ENCODE measurements at regions not wholly inside any gene's neighbourhood (a gene's known extent, or its start where the extent isn't known, plus 50 kb on each side); places are given as distances from the start of the nearest gene placed in this dataset.
"Not testable (repeated sequence)": the region's sequence is repeated elsewhere in the genome, so short reads cannot be mapped to it uniquely, and the experiment has no call there.

- DNase-seq: no peak
Observed at GRCh38 chr6:132198896-132199295, 202.4 kb downstream of the MOXD1 start.

DNA sequence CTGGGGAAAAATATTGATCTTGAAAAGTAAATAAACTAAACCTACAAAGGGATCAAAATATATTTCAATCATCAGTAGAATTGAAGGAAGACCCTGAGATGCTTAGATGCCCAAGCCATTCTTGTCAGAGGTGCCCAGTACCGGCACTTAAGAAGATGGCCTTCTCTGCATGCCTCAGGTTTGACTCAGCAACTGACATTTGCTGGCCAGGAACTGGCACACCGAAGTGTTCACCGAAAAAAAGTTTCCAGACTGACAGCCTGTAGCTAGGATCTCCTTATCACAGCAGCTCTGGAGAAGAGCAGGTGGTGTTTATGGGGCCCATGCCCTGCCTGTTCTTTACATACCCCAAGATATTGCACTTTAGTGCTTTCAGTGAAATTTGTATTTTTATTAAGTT, 203.2 kb downstream of the MOXD1 start:
- no peak for DNase-seq

DNA sequence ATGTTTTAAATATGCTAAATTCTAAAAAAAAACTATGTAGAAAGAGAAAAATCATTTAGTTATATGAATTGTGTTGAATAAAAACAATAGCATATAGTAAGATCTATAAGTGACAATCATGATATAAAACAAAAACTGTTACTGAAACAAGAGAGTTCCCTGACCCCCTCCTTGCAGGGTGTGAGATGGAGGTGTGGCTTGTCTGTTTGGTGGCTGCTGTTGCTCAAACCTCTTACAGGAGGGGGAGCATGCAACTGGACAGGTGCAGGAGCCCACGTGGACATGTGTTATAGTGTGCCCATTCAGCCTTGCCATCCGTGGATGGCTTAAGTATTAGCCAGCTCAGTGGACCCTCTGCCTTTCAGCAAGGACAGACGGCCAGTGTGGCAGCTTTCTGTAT, 206.7 kb downstream of the MOXD1 start:
- DNase-seq: no peak

DNA sequence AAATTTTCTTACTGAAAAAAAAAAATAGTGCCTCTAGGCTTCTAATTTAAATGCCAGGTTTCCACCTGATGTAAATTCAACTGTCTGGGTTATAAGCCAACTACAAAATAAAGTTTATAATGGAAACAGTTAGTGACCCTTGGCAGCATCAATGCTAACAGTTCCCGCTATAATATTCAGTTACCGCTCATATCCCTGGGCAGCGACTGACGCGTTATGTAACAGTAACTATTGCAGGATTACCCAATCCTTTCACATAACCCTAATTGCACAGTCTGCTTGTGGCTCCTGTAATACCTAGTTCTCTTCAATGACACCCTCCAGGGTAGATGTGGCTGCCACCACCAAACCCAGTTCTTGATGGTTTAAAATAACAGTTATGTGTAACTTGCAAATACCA, 208.6 kb downstream of the MOXD1 start:
- no peak for DNase-seq

DNA sequence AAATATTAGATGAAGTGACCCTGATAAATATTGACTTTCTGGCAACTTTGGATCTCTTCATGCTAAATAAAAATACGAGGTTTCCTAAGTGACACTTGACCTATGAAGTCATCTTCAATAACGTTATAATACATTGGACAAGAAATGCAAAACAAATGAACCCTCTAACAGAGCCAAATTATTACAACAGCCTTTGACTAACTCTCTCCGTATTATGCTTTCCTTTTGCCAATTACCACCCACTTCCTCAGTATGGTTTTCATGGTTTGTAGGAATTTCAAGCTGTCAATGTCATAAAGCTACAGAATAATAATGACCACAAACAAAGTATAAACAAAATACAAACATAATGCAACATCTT, 210.5 kb downstream of the MOXD1 start:
- DNase-seq: no peak

DNA sequence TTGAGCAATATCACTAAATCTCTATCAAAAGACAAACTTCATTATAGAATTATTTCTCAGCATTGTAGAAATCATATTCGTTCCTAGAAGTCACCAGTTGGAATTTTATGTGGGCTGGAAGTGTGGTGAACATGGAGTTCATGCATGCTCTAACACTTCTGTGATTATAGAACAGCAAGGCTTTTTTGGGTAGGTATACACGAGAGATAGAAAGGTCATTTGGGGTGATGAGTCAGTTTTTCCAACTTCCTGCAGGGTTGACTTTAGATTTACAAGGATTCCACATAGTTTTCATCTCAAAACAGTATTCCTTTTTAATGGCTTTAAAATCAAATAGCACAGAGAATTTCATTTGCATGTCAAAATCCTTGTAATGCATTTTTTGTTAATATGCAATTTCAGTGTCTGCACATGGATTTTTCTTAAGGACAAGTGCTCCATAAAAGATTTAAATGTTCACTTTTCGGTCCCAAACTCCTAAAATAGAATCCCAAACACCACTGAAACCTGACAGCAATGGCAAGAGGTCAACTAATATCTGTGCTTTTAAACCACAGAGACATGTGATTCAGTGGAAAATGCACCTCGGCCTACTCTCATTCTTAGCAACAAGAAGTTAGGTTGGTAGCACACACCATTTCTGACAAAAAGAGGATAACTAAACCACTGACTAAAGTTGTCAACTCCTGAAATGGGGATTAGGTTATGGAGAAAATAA, 211.0 kb downstream of the MOXD1 start:
- no peak for DNase-seq

GRCh38 chr6:132188556-132189264, 212.6 kb downstream of the MOXD1 start:
- DNase-seq: no peak

DNA sequence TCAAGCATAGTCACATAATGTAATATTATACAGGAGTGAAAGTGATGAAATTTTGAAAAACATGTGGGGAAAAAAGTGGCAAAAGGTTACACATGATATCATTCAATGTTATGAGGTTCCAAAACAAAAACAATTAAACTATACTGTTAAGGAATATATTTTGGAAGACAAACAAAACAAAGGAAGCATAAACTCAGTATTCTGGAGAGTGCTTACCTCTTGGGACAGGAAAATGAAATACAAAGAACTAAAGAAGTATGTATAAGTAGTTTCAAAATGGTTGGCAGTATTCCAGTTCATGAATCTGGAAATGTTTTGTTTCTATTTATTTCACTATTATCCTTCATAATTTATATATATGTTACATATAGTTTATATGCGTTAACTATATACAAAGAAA, 213.5 kb downstream of the MOXD1 start:
- DNase-seq: no peak

GRCh38 chr6:132184966-132185365, 216.3 kb downstream of the MOXD1 start:
- not testable (repeated sequence) for DNase-seq

DNA sequence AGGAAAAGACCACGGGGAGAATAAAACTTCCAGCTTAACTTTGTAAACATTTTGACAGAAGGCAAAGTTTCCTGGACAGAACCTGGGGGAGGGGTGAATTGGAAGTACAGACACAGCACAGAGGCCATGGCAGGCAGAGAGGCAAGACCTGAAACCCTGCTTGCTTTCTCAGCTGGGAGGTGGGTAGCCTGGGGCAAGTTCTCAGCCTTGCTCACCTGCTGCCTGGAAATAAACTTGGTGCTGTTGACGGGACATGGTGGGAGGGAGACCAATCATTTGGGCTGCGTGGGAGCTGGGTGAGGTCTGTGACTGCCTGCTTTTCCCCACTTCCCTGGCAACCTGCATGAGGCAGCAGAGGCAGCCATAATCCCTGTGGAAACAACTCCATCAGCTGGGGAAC, 221.3 kb downstream of the MOXD1 start:
- DNase-seq: no peak

DNA sequence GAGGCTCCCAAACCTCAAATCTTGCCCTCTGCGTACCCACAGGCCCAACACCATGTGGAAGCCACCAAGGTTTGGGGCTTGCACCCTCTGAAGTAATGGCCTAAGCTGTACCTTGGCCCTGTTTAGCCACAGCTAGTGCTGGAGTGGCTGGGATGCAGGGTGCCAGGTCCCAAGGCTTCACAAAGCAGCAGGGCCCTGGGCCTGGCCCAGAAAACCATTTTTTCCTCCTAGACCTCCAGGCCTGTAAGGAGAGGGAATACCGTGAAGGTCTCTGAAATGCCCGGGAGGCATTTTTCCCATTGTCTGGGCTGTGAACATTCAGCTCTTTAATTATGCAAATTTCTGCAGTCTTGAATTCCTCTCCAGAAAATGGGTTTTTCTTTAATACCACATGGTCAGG, 223.7 kb upstream of the CCN2 start:
- no peak for DNase-seq

DNA sequence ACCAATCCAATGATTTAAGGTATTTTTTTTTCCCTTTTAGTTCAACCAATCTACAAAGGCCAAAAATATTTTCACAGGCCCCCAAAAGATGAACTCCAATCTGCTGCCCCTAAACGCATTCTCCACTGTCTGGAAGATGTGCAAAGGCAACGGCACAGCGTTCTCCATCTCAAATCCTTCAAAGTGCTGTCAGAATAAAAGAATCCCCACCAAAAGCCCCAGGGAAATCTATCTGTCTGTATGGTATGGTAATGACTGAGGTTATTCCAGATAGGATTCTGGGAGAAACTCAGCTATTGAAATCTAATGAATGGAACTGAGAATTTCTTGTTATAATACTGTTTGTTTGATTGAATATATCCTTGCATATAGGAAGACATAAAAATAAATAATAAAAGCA, 217.8 kb upstream of the CCN2 start:
- DNase-seq: no peak

DNA sequence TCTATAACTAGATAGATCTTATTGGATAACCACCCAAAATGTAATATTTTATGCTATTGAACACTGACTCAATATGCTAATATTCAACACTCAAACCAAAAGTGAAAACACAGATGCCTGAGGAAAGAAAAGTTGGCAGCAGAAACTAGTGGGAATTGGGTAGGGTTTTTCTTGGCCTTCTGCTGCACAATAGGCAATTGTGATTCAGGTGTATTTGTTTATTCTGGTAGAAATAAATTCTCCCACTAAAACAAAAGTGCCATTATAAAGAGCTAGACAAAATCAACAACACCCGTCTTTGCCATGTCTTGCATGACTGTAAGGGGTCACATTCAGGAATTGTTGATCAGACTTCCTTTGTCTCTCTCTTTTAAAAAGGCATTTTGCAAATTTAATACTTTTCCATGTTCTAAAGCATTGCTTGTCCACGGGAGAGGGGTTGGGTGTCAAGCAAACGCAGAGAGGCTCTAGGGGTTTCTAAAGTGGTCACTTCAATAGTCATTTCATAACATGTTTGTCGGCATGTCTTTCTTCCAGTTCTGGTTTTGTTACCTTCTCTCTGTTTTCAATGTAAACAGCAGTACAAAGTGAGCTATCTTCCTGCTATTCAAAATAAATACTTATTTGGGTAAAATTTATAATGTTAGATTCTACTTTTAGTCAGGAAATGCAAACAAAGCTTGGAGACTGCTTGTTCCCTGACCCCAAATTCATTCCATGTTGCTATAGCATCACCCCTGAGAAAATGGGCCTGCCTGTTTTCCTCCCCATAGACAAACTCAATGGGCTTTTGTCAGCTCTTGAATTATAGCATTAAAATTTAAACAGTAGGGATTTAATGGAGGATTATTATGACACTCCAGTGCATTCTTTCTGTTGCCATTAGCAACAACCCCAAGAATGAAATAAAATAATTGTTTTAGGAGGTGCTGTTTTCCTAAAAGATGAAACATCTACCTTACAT, 217.0 kb upstream of the CCN2 start:
- DNase-seq: no peak

GRCh38 chr6:132166526-132167051, 215.4 kb upstream of the CCN2 start:
- no peak for DNase-seq

DNA sequence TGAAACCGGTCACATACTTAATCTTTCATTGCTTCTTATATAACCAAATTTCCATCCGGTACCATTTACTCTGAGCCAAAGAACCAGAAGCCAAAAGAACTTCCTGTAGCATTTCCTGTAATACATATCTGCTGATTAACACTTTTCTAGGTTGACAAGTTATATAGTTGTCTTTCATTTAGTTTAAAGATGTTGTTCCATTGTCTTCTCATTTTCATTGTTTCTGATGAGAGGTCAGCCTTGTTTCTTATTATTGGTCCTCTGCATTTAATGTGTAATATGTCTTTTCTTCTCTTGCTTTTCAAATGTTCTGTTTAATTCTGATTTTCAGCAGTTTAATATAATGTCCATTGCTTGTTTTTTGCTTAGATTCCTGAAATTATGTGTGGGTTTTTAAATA, 214.5 kb upstream of the CCN2 start:
- DNase-seq: no peak

GRCh38 chr6:132161283-132161682, 210.1 kb upstream of the CCN2 start:
- DNase-seq: no peak

DNA sequence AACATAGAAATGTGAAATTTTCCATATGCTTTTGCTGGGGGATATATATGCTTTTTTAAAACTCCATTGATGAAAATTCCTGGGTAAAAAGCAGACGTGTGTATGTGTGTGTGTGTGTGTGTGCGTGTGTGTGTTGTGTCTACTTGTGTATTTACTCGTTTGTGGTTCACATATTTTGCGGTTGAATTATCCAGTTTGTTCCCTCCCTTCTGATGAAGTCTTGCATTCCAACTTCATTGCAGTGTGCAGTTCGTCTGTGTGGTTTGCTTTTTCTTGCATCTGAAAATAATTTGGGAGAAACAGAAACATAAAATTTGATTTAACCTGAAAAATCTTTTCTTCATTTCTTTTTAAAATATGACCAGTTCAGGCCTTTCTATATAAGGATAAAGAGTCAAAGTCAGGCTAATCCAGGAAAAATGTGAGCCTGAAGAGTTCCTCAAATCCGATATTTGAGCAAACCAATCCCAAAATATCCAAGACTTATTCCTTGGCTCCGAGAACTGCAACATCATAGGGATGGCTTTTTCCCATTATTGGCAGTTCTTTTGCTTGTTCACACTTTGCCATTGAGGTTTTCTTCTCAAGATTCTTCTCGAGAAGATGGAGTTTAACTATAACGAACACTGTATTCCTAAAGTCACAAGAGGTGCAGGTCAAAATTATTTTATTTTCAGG, 202.2 kb upstream of the CCN2 start:
- no peak for DNase-seq

DNA sequence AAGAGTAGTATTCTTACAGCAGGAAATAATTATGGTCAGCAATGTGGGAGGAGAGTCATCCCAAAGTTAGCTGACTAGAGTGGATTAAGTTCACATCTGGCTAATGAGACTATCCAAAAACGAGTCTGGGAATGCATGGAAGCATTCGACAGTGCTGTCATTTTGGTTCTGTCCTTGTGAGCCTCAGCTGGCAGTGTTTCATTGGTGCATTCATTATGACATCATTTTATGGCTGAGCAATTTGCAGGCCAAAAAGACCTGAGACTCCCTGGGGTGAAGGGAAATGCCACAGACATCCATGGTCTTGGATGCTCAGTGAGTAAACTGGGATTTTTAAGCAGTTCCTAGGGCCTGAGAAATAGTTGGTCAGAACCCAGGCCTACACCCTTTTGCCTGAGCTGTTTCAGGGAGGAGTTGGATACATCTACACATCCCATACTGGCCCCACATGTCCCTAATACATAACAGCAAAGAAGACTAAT, 196.4 kb upstream of the CCN2 start:
- no peak for DNase-seq

GRCh38 chr6:132144456-132144855, 193.3 kb upstream of the CCN2 start:
- no peak for DNase-seq

- DNase-seq: no peak
Observed at GRCh38 chr6:132143258-132143657, 192.1 kb upstream of the CCN2 start.

- no peak for DNase-seq
Observed at GRCh38 chr6:132142768-132143167, 191.6 kb upstream of the CCN2 start.

GRCh38 chr6:132142308-132142707, 191.1 kb upstream of the CCN2 start:
- DNase-seq: no peak

- no peak for DNase-seq
Observed at GRCh38 chr6:132140189-132140588, 189.0 kb upstream of the CCN2 start.
